Transverse colon (tissue), 3 donors: ENCODE measurements at regions not wholly inside any gene's neighbourhood (a gene's known extent, or its start where the extent isn't known, plus 50 kb on each side); places are given as distances from the start of the nearest gene placed in this dataset.

ENCODE experiments used
- CTCF ChIP-seq, 5 experiments: fragments of 200-600 bp in 3 of 5; fragments of 450-650 bp in 2 of 5; sonication (generic) in 3 of 5; IDR thresholded peaks; 1 replicate in 2 of 5; 2 replicates in 3 of 5; pipeline ENCODE4 v1.5.1; 2016 to 2017; ENCODE audit warnings: antibody characterized with exemption in 5 of 5, inconsistent platforms in 3 of 5, mild to moderate bottlenecking in 2 of 5, moderate library complexity in 1 of 5
- POLR2A ChIP-seq: fragments of 450-650 bp; IDR thresholded peaks from one replicate; pipeline ENCODE4 v1.6.1; 2016; ENCODE audit warnings: antibody characterized with exemption, mild to moderate bottlenecking, moderate library complexity

- no peak for TF ChIP-seq CTCF (IDR thresholded peaks at IDR 0.05)
- no peak for TF ChIP-seq POLR2A
Observed at GRCh38 chr17:79468183-79468944, 142.5 kb downstream of the RBFOX3 start.
